HG03521 (cell line): ENCODE measurements at regions not wholly inside any gene's neighbourhood (a gene's known extent, or its start where the extent isn't known, plus 50 kb on each side); places are given as distances from the start of the nearest gene placed in this dataset.

Source experiments
- ATAC-seq: cut with Tn5 transposase; IDR thresholded peaks from one replicate; pipeline ENCODE4 v1.9.1; 2021; ENCODE audit warnings: mild to moderate bottlenecking, moderate library complexity; ENCODE audit not compliant: unreplicated experiment

- ATAC-seq = no peak
Measured at GRCh38 chr11:131111775-131112174, 195.5 kb upstream of the SNX19 start.

- ATAC-seq = no peak
Measured at GRCh38 chr11:131118247-131118646, 202.0 kb upstream of the SNX19 start.

DNA sequence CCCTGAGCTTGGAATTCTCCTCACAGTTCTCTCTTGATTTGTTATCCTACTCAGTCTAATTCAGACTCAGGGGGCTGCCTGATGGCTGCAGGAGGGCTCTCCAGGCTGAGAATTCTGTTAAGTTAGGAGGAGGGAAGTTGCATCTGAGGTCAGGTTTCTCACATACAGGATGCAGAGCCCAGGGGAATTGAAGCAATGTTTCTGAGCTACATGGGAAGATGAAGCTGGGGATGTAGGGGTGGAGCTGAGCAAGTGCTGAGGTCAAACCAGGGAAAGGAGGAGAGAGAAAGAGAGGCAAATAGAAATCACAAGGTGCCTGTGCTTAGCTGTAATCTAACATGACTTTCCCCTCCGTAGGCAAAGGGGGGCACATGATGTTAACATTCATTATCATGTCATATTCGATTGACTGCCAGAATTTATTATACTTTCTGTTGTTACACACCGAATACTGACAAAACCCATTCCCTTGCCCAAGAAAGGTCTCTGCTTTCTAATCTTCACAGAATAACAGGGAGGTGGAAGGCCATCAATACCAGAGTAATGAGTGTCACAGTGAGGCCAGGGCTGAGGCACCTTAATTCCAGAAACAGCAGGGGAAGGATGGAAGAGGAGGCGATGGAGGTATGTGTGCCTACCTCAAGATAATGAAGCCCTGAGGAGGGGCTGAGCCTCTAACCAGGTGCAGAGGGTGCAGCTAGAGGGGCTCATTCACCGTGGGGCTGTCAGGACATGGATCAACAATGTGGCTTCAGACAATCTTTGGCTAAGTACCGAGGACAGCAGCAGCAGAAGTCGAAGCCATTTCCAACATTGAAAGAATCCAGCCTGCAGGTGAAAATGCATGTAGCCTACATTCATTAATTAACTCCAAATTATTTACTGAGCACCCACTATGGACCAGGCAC is 205.4 kb upstream of the SNX19 start:
- ATAC-seq = no peak

GRCh38 chr11:131122448-131122847 is 206.2 kb upstream of the SNX19 start:
- no peak for ATAC-seq

DNA sequence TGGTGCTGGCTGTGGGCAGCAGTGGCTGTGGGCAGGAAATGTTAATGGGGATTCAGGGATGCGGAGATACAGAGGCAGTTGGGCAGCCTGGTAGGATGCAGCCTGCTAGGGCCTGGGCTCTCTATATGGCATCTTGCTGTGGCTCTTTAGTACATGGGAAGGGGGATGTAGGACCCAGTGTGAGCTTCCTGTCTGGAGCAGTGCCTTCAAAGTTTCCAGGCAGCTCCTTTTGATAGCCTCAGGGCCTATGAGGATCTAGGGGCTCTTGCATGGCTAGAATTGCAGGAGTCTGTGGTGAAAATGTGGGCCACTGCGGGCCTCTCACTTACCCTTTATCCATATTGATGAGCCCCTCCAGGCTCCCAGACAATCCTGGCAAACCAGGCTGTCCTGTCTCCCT is 213.2 kb upstream of the SNX19 start:
- ATAC-seq = no peak

- ATAC-seq = no peak
Measured at GRCh38 chr11:131135611-131136010, 219.3 kb upstream of the SNX19 start.

DNA sequence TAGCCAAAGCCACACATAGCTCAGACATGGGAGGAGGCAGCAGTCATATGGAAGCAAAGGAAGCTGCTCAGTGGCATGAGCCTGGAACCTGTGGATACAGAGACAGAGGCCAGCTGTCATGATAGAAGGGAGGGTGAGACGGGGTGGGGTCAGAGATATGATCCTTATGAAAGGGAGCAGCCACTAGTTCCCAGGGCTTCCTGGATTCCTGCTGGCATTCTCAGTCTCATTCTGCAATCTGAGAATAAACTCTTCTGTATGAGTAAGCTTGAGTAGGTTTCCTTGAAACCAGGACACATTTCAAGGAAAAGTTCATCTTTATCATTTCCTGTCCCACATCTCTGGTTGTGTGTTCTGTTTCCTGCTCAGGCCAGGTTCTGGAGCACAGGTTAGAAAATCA is 220.2 kb upstream of the SNX19 start:
- no peak for ATAC-seq

DNA sequence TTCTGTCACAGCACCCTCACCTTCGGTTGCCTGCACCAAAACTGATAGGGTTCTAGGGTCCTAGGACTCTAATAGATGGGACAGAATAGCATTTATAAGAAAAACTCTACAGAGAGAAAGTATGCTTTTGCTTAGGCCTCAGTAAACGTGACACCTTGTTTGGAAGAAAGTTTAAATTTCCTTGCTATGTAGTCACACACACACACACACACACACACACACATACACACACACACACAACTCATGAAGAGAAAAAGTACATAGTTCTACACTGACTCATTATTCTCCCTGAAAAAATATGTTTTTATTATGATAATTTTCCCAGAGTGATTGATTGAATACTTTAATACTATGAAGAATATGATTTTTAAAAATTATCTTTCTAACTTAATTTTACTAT is 220.8 kb upstream of the SNX19 start:
- ATAC-seq = no peak

- ATAC-seq = no peak
Measured at GRCh38 chr11:131138731-131139130, 222.5 kb upstream of the SNX19 start.

- no peak for ATAC-seq
Measured at GRCh38 chr11:131145791-131146190, 224.6 kb upstream of the NTM start.

DNA sequence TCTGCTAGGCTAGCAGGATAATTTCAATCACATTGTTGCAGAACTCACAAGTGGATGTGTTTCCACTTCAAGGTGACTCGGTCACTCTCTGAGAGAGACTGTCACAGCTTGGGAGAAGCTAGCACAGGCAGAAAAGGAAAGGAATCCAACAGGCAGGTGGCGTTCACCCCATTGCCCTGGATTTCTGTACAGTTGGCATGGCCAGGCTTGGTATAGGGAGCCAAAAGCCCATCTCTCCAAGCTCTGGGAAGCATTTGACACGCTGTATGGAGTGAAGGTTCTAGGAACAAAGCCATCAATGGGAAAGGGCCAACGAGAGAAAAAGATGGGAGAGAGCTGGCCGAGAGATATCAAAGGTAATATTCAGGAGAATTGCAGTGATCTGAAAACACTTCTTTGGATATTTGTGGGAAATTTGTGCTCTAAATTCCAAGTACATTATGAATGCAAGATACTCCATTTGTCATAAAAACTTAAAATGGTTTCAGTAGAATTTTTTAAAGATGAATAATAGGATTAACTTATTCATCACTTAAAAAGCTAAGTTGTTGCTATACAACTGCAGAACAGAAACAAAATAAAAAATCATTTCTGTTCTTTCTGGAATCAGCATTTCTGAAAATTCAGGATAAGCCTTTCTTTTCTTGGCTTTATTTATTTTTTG is 223.5 kb upstream of the NTM start:
- no peak for ATAC-seq

GRCh38 chr11:131154351-131154750 is 216.1 kb upstream of the NTM start:
- no peak for ATAC-seq

GRCh38 chr11:131157678-131158077 is 212.7 kb upstream of the NTM start:
- no peak for ATAC-seq

- no peak for ATAC-seq
Measured at GRCh38 chr11:131160846-131161245, 209.6 kb upstream of the NTM start.

DNA sequence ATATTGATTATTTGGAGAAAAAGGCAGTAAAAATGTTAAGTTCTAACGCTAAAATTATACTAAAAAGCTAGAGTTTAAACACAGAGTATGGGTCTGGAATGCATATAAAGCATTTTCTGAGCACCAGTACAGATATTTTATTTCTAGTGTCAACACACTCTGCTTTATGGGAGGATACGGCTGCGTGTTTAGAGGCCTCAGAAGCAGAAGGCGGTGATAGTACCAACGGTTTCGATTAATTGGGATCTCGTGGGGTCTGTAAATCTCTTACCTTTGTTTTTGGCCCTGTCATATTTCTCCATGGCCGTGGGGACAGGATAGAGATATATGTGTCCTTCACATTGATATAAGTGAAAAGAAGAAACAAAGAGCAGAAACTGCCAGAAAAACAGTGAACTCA is 206.8 kb upstream of the NTM start:
- no peak for ATAC-seq

DNA sequence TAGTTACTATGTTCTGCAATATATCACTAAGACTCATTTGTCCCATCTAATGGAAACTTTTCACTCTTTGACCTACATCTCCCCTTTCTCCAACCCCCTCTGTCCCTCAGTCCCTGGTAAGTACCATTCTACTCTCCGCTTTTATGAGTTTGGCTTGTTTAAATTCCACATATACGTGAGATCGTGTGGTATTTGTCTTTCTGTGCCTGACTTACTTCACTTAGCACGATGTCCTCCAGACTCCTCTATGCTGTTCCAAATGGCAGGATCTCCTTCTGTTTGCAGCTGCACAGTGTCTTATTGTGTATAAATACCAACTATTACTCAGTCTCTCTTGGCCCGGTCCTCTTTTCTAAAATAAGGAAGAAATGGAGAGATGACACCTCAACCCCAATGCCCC is 205.4 kb upstream of the NTM start:
- no peak for ATAC-seq

DNA sequence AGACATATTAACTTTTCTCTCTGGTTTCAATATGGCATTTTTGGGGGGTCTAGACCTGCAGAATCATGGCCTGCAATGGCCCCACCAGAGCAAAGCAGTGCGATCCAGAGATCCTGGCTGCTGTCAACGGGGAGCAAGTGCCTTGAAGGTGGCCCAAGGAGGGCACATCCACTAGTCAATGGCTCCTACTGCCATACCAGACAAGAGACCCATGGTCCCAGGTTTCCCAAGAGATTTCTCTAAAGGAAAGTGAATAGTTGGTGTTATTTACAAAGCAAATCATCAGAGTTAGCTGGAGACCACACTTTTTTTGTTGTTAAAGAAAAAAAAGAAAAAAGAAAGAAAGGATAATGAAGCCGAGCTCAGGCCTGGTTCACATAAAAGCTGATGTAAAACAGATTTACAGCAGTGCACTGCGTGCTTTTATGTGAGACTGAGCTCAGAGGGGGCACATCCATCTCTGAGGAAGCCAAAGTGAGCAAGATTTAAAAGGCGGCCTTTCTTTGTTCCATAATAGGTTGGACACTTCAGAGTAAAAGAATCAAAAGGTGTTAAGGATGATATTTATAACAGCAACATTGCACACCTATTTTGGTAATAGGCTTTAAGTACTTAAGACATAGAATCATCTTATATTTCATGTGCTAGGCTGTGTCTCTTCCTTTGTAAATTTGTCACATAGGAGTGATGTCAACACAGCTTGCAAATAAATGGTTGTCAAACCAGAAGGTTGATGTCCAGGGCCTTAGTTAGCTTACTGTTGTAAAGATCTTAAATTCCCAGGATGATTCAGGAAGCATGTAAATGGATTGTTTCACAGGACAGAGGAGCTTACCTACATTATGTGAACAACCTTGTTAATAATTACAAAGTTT is 201.3 kb upstream of the NTM start:
- ATAC-seq = no peak

- no peak for ATAC-seq
Measured at GRCh38 chr11:131172011-131172410, 198.4 kb upstream of the NTM start.

DNA sequence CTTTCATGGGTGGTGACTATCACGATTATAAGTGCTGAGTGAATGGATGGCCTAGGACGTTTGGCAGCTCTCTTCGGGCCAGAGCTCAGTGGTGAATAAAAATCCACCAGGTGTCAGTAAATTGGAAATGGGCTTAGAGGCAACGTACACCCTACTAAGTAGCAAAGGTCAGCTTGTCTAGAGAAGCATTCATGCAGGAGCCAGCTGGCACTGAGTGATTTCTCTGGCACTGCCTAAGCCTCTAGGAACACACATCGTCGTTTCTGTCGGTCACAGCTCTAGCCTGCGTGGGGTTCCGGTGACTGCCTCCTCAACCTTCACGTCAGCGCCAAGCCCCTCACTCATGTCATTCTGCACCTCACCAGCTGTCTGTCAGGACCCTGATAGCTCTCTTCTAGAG is 192.4 kb upstream of the NTM start:
- no peak for ATAC-seq

DNA sequence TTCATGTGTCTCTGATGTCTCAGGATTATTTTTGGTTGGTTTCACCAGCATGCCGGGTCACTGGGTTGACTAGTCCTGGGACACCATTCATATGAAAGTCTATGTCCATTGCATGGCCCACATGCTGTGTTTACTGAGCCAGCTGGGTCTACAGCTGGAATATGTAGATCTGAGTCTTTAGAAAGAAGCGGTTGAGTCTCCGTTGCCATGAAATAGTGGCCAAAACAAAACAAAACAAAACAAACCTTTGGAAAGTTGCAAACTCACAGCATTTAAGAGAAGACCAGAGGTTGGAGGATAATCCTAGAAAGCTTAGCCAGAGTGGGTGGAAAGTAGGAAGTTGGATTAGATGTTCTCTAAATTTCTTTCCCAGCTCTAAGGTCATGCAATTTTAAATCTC is 191.8 kb upstream of the NTM start:
- ATAC-seq = no peak

GRCh38 chr11:131179836-131180235 is 190.6 kb upstream of the NTM start:
- ATAC-seq = no peak
